Adrenal gland (tissue), 9 donors: ENCODE measurements at regions not wholly inside any gene's neighbourhood (a gene's known extent, or its start where the extent isn't known, plus 50 kb on each side); places are given as distances from the start of the nearest gene placed in this dataset.

Experiments used
- DNase-seq, 7 donors: peaks; one replicate each; pipeline ENCODE4 v3.0.0-alpha.2; 2019 to 2020
- H3K27ac ChIP-seq, 5 donors: fragments of 200-600 bp; sonication (generic) in 4 of 5; 1 replicate in 3 of 5; 2 replicates in 2 of 5; pipeline versions ENCODE4 v1.5.1 to v1.8.0; 2016 to 2020; ENCODE audit warnings: mild to moderate bottlenecking in 1 of 5
- H3K27me3 ChIP-seq: fragments of 200-600 bp; 2 replicates; pipeline ENCODE4 v1.8.0; 2021
- H3K36me3 ChIP-seq, 2 donors: fragments of 200-600 bp; replicated peaks in 1 of 2; 1 replicate in 1 of 2; 2 replicates in 1 of 2; pipeline versions ENCODE4 v1.5.1 to v1.8.0; 2018 to 2022
- H3K4me1 ChIP-seq, 2 donors: fragments of 200-600 bp; replicated peaks in 1 of 2; 1 replicate in 1 of 2; 2 replicates in 1 of 2; pipeline versions ENCODE4 v1.5.1 to v1.8.0; 2018 to 2021
- H3K4me3 ChIP-seq, 4 donors: fragments of 200-600 bp; sonication (generic) in 3 of 4; one replicate each; pipeline ENCODE4 v1.5.1; 2016 to 2018
- H3K9me3 ChIP-seq, 3 donors: fragments of 200-600 bp; sonication (generic) in 1 of 3; replicated peaks in 1 of 3; 1 replicate in 2 of 3; 2 replicates in 1 of 3; pipeline versions ENCODE4 v1.5.1 to v1.8.0; 2016 to 2021
- POLR2A ChIP-seq, 2 donors: fragments of 450-650 bp; IDR thresholded peaks; one replicate each; pipeline ENCODE4 v1.6.1; 2017; ENCODE audit warnings: antibody characterized with exemption in 2 of 2, mild to moderate bottlenecking in 2 of 2, moderate library complexity in 1 of 2
- WGBS, 4 donors: extraction: QIAGEN DNeasy Blood & Tissue Kit in 2 of 4; methylation state at CpG; one replicate each; pipeline versions ENCODE4 v1.1.5 to v1.1.7; 2013 to 2017; 5-methylcytosine and 5-hydroxymethylcytosine counted together
- intact Hi-C, 2 donors: fragments of 100-400 bp; cut with DNase I; formaldehyde crosslinking; loops; one replicate each; pipeline versions ENCODE4 v1.14.1 to v1.15.0; 2022 to 2023
- TF ChIP-seq, protein P1 (sequence below), 6 experiments: fragments of 450-650 bp in 4 of 6; fragments of 200-600 bp in 2 of 6; sonication (generic) in 1 of 6; IDR thresholded peaks; 1 replicate in 5 of 6; 2 replicates in 1 of 6; pipeline versions ENCODE4 v1.5.1 to v1.8.0; 2016 to 2021; ENCODE audit warnings: antibody characterized with exemption in 6 of 6, mild to moderate bottlenecking in 2 of 6, moderate library complexity in 1 of 6
- donor health status: healthy with polysubstance abuse.
- donor health status: Bipolar disorder and iron deficiency.
- donor health status: DM: yes; HTN: yes; CAD: no.
- donor health status: DM: no; HTN: no; CAD: no.
- donor health status: DM: no; HTN: no; CAD: no.

DNA sequence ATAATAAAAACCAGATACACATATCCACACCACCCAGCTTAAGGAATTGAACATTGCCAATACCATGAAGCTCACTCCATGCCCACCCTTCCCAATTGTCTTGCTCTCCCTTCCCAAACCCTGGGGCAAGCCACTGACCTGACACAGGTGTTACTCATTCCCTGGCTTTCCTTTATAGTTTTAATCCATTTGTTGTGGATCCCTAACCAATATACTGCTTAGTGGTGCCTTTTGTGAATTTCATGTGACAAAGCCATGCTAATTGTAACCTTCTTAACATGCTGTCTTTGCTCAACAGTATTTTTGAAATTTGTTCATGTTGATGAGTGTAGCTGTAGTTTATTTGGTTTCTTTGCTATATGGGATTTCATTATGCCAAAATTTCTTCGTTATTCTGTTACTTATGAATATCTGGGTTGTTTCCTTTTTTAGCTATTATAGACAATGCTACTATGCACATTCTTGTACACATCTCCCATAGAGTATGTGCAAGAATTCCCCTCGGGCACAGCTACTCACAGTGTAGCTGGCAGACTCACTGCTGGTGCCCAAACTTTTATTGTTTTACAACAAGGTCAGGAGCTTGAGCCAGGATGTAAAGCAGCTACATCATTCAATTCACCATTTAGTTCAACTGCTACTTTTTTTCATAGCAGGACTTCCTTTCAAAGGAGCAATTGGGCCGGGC lies 90.8 kb upstream of the ATL2 start:
- WGBS, 4 donors = 70 to 76% (median 74%) methylated on average over 3 of the region's 3 CpGs
- intact Hi-C loops = no loop called here
- TF ChIP-seq, protein P1, sequence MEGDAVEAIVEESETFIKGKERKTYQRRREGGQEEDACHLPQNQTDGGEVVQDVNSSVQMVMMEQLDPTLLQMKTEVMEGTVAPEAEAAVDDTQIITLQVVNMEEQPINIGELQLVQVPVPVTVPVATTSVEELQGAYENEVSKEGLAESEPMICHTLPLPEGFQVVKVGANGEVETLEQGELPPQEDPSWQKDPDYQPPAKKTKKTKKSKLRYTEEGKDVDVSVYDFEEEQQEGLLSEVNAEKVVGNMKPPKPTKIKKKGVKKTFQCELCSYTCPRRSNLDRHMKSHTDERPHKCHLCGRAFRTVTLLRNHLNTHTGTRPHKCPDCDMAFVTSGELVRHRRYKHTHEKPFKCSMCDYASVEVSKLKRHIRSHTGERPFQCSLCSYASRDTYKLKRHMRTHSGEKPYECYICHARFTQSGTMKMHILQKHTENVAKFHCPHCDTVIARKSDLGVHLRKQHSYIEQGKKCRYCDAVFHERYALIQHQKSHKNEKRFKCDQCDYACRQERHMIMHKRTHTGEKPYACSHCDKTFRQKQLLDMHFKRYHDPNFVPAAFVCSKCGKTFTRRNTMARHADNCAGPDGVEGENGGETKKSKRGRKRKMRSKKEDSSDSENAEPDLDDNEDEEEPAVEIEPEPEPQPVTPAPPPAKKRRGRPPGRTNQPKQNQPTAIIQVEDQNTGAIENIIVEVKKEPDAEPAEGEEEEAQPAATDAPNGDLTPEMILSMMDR (IDR thresholded peaks at IDR 0.05) = no peak
- TF ChIP-seq POLR2A (IDR thresholded peaks at IDR 0.05) = no peak
- Histone ChIP-seq H3K4me1 (peaks cover 0 to 4% of the 10 kb centered on the region in 2 donors), H3K9me3 (no peaks in the 10 kb centered on the region), H3K36me3 (no peaks in the 10 kb centered on the region), H3K4me3 (no peak overlapping the region), H3K27ac (no peak overlapping the region), H3K27me3 (no peaks in the 10 kb centered on the region)
- no peak for DNase-seq

DNA sequence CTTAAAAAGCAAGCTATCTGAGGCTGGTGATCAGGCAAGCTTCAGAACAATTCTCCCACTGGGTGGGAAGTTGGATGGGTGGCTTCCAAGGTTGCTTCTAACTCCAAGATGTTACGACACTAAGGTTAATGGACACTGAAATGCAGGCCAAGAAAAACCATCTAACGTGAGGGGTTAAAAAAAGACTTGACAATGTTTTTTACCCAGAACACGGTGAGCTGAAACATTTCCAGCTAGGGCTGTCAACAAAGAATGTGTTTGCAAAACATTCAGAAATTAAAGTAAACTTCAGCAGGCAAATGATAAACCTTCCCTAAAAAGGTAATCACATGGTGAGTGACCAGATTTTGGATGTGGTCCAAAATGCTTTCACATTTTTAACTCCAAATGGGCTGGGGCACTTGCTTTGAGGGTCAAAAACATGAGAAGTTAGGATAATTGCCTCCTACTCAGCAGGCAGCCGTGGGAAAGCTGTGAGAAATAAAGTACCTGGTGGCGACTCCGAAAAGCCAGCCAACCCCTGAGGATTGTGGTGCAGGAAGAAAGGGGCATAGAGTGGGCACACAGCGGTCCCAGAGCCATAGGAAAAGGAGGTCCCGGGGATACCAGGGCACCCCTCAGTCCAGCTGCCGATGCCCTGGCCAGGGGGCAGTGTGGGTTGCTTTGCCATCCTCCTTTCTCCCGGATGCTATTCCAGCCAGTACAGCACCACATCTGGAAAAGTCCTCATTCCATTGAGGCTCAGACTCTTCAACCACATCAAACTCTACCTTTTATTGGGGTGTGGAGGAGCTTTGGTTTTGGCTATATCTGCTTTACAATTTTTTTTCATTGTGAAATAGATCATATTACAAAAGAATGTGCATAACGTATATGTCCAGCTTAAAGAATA lies 90.0 kb upstream of the ATL2 start:
- 62 to 76% (median 69%) methylated on average over 11 of the region's 11 CpGs for WGBS, 4 donors
- Histone ChIP-seq H3K4me3 (no peak overlapping the region), H3K27me3 (no peaks in the 10 kb centered on the region), H3K9me3 (no peaks in the 10 kb centered on the region), H3K36me3 (no peaks in the 10 kb centered on the region), H3K27ac (no peak overlapping the region), H3K4me1 (peaks cover 0 to 7% of the 10 kb centered on the region in 2 donors)
- no peak for DNase-seq
- no peak for TF ChIP-seq POLR2A (IDR thresholded peaks at IDR 0.05)
- TF ChIP-seq, protein P1 (IDR thresholded peaks at IDR 0.05) = no peak
- intact Hi-C loops = no loop called here

DNA sequence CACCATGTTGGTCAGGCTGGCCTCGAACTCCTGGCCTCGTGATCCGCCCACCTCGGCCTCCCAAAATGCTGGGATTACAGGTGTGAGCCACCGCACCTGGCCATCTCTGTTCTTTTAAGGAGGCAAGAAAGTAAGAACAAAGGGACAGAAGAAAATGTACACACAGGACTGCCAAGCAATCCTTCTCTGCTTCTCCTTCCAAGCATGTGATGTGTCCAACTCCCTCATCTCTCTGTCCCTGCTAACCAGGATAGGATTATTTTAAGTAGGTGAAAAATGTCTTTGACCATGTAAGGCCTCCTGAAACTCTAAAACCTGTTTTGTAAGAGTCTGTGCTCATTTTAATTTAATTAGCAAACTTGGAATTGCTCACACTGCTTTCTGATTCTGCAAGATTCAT lies 89.3 kb upstream of the ATL2 start:
- no peak overlapping the region for H3K4me3 ChIP-seq
- H3K27ac ChIP-seq = no peak overlapping the region
- H3K27me3 ChIP-seq = no peaks in the 10 kb centered on the region
- peaks cover 0 to 7% of the 10 kb centered on the region in 2 donors for H3K4me1 ChIP-seq
- DNase-seq = no peak
- intact Hi-C loops = no loop called here
- no peaks in the 10 kb centered on the region for H3K9me3 ChIP-seq
- H3K36me3 ChIP-seq = no peaks in the 10 kb centered on the region
- WGBS, 4 donors = 84 to 92% (median 89%) methylated on average over 5 of the region's 5 CpGs
- TF ChIP-seq, protein P1 (IDR thresholded peaks at IDR 0.05) = no peak
- no peak for TF ChIP-seq POLR2A (IDR thresholded peaks at IDR 0.05)

DNA sequence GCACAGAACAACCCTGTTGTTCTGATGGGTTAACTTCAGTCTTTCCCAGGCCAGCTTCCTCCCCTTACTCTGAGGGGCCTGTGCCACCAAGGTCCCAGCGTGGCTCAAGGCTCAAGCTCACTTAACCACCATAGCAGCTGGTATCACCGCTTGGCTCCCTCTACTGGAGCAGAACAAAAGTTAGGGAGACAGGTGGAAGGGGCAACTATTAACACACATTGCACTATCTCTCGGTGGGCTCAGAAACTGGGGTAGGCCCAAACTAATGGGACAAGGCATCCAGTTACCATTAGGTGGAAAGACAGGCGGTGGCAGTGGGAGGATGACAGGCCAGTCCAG lies 88.7 kb upstream of the ATL2 start:
- Histone ChIP-seq H3K4me3 (no peak overlapping the region), H3K4me1 (peaks cover 0 to 7% of the 10 kb centered on the region in 2 donors), H3K36me3 (no peaks in the 10 kb centered on the region), H3K27me3 (no peaks in the 10 kb centered on the region), H3K9me3 (no peaks in the 10 kb centered on the region), H3K27ac (no peak overlapping the region)
- DNase-seq = peak; percentile 37 to 71 (median 55)
- TF ChIP-seq, protein P1 (IDR thresholded peaks at IDR 0.05) = peak; percentile 21 to 60 (median 48)
- TF ChIP-seq POLR2A (IDR thresholded peaks at IDR 0.05) = no peak
- WGBS, 4 donors = 57 to 60% (median 59%) methylated on average over 4 of the region's 4 CpGs
- intact Hi-C loops = no loop called here
